GM13976 (cell line): ENCODE measurements at regions not wholly inside any gene's neighbourhood (a gene's known extent, or its start where the extent isn't known, plus 50 kb on each side); places are given as distances from the start of the nearest gene placed in this dataset.

Experiments
- DNase-seq: peaks from one replicate; pipeline ENCODE4 v3.0.0; 2012; ENCODE audit warnings: low spot score
- in situ Hi-C: fragments of 300-500 bp; cut with MboI; formaldehyde crosslinking; loops from one replicate; pipeline ENCODE4 v1.12.0; 2022; ENCODE audit warnings: low sequenced_read_pairs, mixed read lengths, inconsistent platforms; ENCODE audit not compliant: unreplicated experiment
- TF ChIP-seq, protein P1 (sequence below): IDR thresholded peaks from 2 replicates; pipeline ENCODE4 v1.5.1; 2012; ENCODE audit warnings: borderline replicate concordance, mild to moderate bottlenecking; ENCODE audit not compliant: insufficient read depth; ENCODE audit errors: extremely low read depth, missing control alignments, control extremely low read depth

GRCh38 chr22:44387486-44387885 lies 74.7 kb upstream of the SHISAL1 start:
- in situ Hi-C loops: loop anchor here (25.0 kb wide), 1 partner anchor 400 kb away; no protein-coding TSS in a partner anchor
- TF ChIP-seq, protein P1, sequence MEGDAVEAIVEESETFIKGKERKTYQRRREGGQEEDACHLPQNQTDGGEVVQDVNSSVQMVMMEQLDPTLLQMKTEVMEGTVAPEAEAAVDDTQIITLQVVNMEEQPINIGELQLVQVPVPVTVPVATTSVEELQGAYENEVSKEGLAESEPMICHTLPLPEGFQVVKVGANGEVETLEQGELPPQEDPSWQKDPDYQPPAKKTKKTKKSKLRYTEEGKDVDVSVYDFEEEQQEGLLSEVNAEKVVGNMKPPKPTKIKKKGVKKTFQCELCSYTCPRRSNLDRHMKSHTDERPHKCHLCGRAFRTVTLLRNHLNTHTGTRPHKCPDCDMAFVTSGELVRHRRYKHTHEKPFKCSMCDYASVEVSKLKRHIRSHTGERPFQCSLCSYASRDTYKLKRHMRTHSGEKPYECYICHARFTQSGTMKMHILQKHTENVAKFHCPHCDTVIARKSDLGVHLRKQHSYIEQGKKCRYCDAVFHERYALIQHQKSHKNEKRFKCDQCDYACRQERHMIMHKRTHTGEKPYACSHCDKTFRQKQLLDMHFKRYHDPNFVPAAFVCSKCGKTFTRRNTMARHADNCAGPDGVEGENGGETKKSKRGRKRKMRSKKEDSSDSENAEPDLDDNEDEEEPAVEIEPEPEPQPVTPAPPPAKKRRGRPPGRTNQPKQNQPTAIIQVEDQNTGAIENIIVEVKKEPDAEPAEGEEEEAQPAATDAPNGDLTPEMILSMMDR: no peak
- no peak for DNase-seq

- in situ Hi-C loops: loop anchor here (25.0 kb wide), 1 partner anchor 399 kb away; no protein-coding TSS in a partner anchor
- DNase-seq: no peak
Observed at GRCh38 chr22:44386386-44387035, 73.8 kb upstream of the SHISAL1 start.

GRCh38 chr22:44385781-44386180 lies 73.0 kb upstream of the SHISAL1 start:
- TF ChIP-seq, protein P1: no peak
- no peak for DNase-seq
- in situ Hi-C loops: loop anchor here (25.0 kb wide), 1 partner anchor 398 kb away; no protein-coding TSS in a partner anchor

More at GRCh38 chr22:44386386-44387035, 73.8 kb upstream of the SHISAL1 start:
- TF ChIP-seq, protein P1: no peak

- no peak for DNase-seq
- TF ChIP-seq, protein P1: no peak
- in situ Hi-C loops: loop anchor here (25.0 kb wide), 1 partner anchor 398 kb away; no protein-coding TSS in a partner anchor
Observed at GRCh38 chr22:44385296-44385610, 72.5 kb upstream of the SHISAL1 start.

- DNase-seq: no peak
- in situ Hi-C loops: loop anchor here (25.0 kb wide), 1 partner anchor 397 kb away; no protein-coding TSS in a partner anchor
- TF ChIP-seq, protein P1: no peak
Observed at GRCh38 chr22:44384563-44385295, 72.0 kb upstream of the SHISAL1 start.

GRCh38 chr22:44383652-44384562 lies 71.2 kb upstream of the SHISAL1 start:
- no peak for DNase-seq
- in situ Hi-C loops: loop anchor here (25.0 kb wide), 1 partner anchor 397 kb away; no protein-coding TSS in a partner anchor
- TF ChIP-seq, protein P1: no peak
